ENCODE measurements at regions not wholly inside any gene's neighbourhood (a gene's known extent, or its start where the extent isn't known, plus 50 kb on each side); places are given as distances from the start of the nearest gene placed in this dataset.

GRCh38 chr11:129324533-129325175 lies 51.0 kb upstream of the BARX2 start (continued):
- TF ChIP-seq HNRNPK (IDR thresholded peaks at IDR 0.05; ENCODE audit: low read depth, low read length, poor library complexity, severe bottlenecking) = no peak
- no peak for TF ChIP-seq ZNF790 (CRISPR knock-in tag; IDR thresholded peaks at IDR 0.05; ENCODE audit: borderline replicate concordance)
- TF ChIP-seq MXD3 (CRISPR knock-in tag; IDR thresholded peaks at IDR 0.05) = no peak
- no peak for TF ChIP-seq HNRNPLL (IDR thresholded peaks at IDR 0.05; ENCODE audit: low read depth, low read length, poor library complexity, severe bottlenecking)
- no peak for TF ChIP-seq MZF1 (CRISPR knock-in tag; IDR thresholded peaks at IDR 0.05; ENCODE audit: borderline replicate concordance)
- peak; percentile 36; the same call in 1 of the 2 replicates for TF ChIP-seq NCOR1 (IDR thresholded peaks at IDR 0.05; ENCODE audit: borderline replicate concordance, low read length)
- TF ChIP-seq TERF1 (CRISPR knock-in tag; IDR thresholded peaks at IDR 0.05) = no peak
- peak; percentile 93 for TF ChIP-seq FOSL2 (CRISPR knock-in tag; IDR thresholded peaks at IDR 0.05)
- no peak for TF ChIP-seq TMF1 (CRISPR knock-in tag; IDR thresholded peaks at IDR 0.05; ENCODE audit: low read depth)
- TF ChIP-seq AKNA (CRISPR knock-in tag; IDR thresholded peaks at IDR 0.05; ENCODE audit: borderline replicate concordance) = no peak
- no peak for TF ChIP-seq ZNF770 (CRISPR knock-in tag; IDR thresholded peaks at IDR 0.05)
- TF ChIP-seq RFX3 (CRISPR knock-in tag; IDR thresholded peaks at IDR 0.05) = no peak
- no peak for TF ChIP-seq SNRNP70 (IDR thresholded peaks at IDR 0.05; ENCODE audit: low read depth, low read length)
- no peak for TF ChIP-seq HES4 (CRISPR knock-in tag; IDR thresholded peaks at IDR 0.05; ENCODE audit: borderline replicate concordance)
- 0 out of 2 replicates have a peak, but pooled peaks have one; percentile 20 for TF ChIP-seq SIX4 (CRISPR knock-in tag; IDR thresholded peaks at IDR 0.05)
- no peak for TF ChIP-seq ZNF414 (CRISPR knock-in tag; IDR thresholded peaks at IDR 0.05)
- TF ChIP-seq ZNF547 (CRISPR knock-in tag; IDR thresholded peaks at IDR 0.05) = no peak
- no peak for TF ChIP-seq ZNF18 (CRISPR knock-in tag; IDR thresholded peaks at IDR 0.05; ENCODE audit: insufficient replicate concordance)

Data from HepG2 (cell line).